HepG2 (cell line): ENCODE measurements at regions not wholly inside any gene's neighbourhood (a gene's known extent, or its start where the extent isn't known, plus 50 kb on each side); places are given as distances from the start of the nearest gene placed in this dataset.

Experiments used
- ADNP ChIP-seq: sonication (generic); formaldehyde crosslinking; IDR thresholded peaks from 2 replicates; pipeline ENCODE4 v1.4.0; 2020; ENCODE audit warnings: missing genetic modification reagents
- ARID4A ChIP-seq: sonication (generic); formaldehyde crosslinking; IDR thresholded peaks from 2 replicates; pipeline ENCODE4 v1.5.0; 2020; ENCODE audit warnings: mild to moderate bottlenecking, missing genetic modification reagents, borderline replicate concordance
- ATF3 ChIP-seq: sonication (generic); formaldehyde crosslinking; IDR thresholded peaks from 2 replicates; pipeline ENCODE4 v1.4.0; 2020; ENCODE audit warnings: missing genetic modification reagents
- EP300 ChIP-seq, 3 experiments: sonication (generic) in 1 of 3; formaldehyde crosslinking in 1 of 3; IDR thresholded peaks; 2 replicates each; pipeline versions ENCODE4 v1.5.1 to v1.6.1; 2011 to 2020; ENCODE audit warnings: low read depth in 2 of 3, low read length in 2 of 3, borderline replicate concordance in 1 of 3, improper control_type of control experiment in 1 of 3, mild to moderate bottlenecking in 1 of 3, missing genetic modification reagents in 1 of 3, moderate library complexity in 1 of 3
- ESRRA ChIP-seq: sonication (generic); formaldehyde crosslinking; IDR thresholded peaks from 2 replicates; pipeline ENCODE4 v1.5.1; 2020; ENCODE audit warnings: mild to moderate bottlenecking, low read depth, missing genetic modification reagents
- EZH2 ChIP-seq: conservative IDR thresholded peaks from 2 replicates; pipeline ENCODE4 v1.6.1; 2012; ENCODE audit warnings: mild to moderate bottlenecking, low read depth, low read length, moderate library complexity
- HIVEP1 ChIP-seq: sonication (generic); formaldehyde crosslinking; IDR thresholded peaks from 2 replicates; pipeline ENCODE4 v1.4.0; 2020; ENCODE audit warnings: mild to moderate bottlenecking, missing genetic modification reagents
- KLF13 ChIP-seq: sonication (generic); formaldehyde crosslinking; IDR thresholded peaks from 2 replicates; pipeline ENCODE4 v1.4.0; 2020; ENCODE audit warnings: mild to moderate bottlenecking, missing genetic modification reagents
- SMAD1 ChIP-seq: sonication (generic); formaldehyde crosslinking; IDR thresholded peaks from 2 replicates; pipeline ENCODE4 v1.4.0; 2020; ENCODE audit warnings: missing genetic modification reagents, low read depth, mild to moderate bottlenecking, borderline replicate concordance
- ZNF24 ChIP-seq: fragments of 450-650 bp; IDR thresholded peaks from 2 replicates; pipeline ENCODE4 v1.6.1; 2017; ENCODE audit warnings: antibody characterized with exemption, mild to moderate bottlenecking
- ZNF34 ChIP-seq: sonication (generic); formaldehyde crosslinking; IDR thresholded peaks from 2 replicates; pipeline ENCODE4 v1.4.0; 2020; ENCODE audit warnings: mild to moderate bottlenecking, missing genetic modification reagents, borderline replicate concordance
- ZNF589 ChIP-seq: sonication (generic); formaldehyde crosslinking; conservative IDR thresholded peaks from 2 replicates; pipeline ENCODE4 v1.8.0; 2022; ENCODE audit warnings: mild to moderate bottlenecking, moderate library complexity, missing genetic modification reagents
- TF ChIP-seq, protein P1 (sequence below): sonication (generic); formaldehyde crosslinking; conservative IDR thresholded peaks from 2 replicates; pipeline ENCODE4 v1.4.0; 2020; ENCODE audit warnings: missing genetic modification reagents
- TF ChIP-seq, protein P2 (sequence below): sonication (generic); formaldehyde crosslinking; IDR thresholded peaks from 2 replicates; pipeline ENCODE4 v1.5.0; 2020; ENCODE audit warnings: mild to moderate bottlenecking, missing genetic modification reagents, moderate library complexity

GRCh38 chr20:12815231-12815768, 193.5 kb upstream of the SPTLC3 start:
- TF ChIP-seq, protein P1, sequence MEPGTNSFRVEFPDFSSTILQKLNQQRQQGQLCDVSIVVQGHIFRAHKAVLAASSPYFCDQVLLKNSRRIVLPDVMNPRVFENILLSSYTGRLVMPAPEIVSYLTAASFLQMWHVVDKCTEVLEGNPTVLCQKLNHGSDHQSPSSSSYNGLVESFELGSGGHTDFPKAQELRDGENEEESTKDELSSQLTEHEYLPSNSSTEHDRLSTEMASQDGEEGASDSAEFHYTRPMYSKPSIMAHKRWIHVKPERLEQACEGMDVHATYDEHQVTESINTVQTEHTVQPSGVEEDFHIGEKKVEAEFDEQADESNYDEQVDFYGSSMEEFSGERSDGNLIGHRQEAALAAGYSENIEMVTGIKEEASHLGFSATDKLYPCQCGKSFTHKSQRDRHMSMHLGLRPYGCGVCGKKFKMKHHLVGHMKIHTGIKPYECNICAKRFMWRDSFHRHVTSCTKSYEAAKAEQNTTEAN (CRISPR knock-in tag): no peak
- TF ChIP-seq ADNP (CRISPR knock-in tag) (no peak), ZNF24 (no peak), EZH2 (no peak), ZNF34 (CRISPR knock-in tag) (no peak), SMAD1 (CRISPR knock-in tag) (no peak), KLF13 (CRISPR knock-in tag) (no peak), ATF3 (no peak), ARID4A (CRISPR knock-in tag) (no peak), EP300 (IDR thresholded peaks at IDR 0.05; ENCODE audit: low read depth in 2 of 2, low read length in 2 of 2) (no peak), EP300 (CRISPR knock-in tag; IDR thresholded peaks at IDR 0.05; ENCODE audit: borderline replicate concordance) (no peak), ESRRA (CRISPR knock-in tag) (no peak), ZNF589 (CRISPR knock-in tag) (no peak), HIVEP1 (CRISPR knock-in tag) (no peak)
- TF ChIP-seq, protein P2, sequence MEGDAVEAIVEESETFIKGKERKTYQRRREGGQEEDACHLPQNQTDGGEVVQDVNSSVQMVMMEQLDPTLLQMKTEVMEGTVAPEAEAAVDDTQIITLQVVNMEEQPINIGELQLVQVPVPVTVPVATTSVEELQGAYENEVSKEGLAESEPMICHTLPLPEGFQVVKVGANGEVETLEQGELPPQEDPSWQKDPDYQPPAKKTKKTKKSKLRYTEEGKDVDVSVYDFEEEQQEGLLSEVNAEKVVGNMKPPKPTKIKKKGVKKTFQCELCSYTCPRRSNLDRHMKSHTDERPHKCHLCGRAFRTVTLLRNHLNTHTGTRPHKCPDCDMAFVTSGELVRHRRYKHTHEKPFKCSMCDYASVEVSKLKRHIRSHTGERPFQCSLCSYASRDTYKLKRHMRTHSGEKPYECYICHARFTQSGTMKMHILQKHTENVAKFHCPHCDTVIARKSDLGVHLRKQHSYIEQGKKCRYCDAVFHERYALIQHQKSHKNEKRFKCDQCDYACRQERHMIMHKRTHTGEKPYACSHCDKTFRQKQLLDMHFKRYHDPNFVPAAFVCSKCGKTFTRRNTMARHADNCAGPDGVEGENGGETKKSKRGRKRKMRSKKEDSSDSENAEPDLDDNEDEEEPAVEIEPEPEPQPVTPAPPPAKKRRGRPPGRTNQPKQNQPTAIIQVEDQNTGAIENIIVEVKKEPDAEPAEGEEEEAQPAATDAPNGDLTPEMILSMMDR (CRISPR knock-in tag): no peak
